PC-9 (cell line): ENCODE measurements at regions not wholly inside any gene's neighbourhood (a gene's known extent, or its start where the extent isn't known, plus 50 kb on each side); places are given as distances from the start of the nearest gene placed in this dataset.

Experiments
- EZH2 ChIP-seq: fragments of 200-600 bp; sonication (generic); IDR thresholded peaks from 2 replicates; pipeline ENCODE4 v1.8.0; 2017; ENCODE audit warnings: antibody characterized with exemption, low read depth
- TF ChIP-seq, protein P1 (sequence below): fragments of 200-600 bp; sonication (generic); conservative IDR thresholded peaks from 2 replicates; pipeline ENCODE4 v1.6.1; 2017; ENCODE audit warnings: mixed run types, antibody characterized with exemption, mild to moderate bottlenecking, moderate library complexity

DNA sequence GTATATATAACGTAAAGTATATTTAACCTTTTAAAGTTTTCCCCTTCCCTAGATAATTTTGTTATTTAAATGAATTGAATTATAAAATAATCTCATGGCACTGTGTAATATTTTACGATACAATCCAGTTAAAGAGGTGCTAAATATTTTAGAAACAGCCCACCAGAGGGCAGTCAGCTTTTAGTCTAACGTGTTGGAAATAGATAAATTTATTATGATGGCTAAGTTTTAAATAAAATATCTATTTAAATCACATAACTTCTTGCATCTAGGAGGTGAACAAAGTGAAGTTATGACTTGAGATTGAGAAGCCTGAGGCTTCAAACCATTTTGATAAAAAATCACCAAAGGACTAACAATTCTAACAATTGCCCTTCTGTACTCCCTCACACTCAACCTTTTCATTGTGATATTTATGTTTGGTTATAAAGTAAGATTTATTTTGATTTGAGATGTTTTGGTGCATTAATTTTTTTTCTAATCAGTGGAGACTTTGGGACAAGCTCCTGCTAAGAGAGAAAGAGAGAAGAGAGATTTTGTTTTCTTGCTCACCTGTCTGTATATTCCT lies 171.5 kb upstream of the SP4 start:
- TF ChIP-seq, protein P1, sequence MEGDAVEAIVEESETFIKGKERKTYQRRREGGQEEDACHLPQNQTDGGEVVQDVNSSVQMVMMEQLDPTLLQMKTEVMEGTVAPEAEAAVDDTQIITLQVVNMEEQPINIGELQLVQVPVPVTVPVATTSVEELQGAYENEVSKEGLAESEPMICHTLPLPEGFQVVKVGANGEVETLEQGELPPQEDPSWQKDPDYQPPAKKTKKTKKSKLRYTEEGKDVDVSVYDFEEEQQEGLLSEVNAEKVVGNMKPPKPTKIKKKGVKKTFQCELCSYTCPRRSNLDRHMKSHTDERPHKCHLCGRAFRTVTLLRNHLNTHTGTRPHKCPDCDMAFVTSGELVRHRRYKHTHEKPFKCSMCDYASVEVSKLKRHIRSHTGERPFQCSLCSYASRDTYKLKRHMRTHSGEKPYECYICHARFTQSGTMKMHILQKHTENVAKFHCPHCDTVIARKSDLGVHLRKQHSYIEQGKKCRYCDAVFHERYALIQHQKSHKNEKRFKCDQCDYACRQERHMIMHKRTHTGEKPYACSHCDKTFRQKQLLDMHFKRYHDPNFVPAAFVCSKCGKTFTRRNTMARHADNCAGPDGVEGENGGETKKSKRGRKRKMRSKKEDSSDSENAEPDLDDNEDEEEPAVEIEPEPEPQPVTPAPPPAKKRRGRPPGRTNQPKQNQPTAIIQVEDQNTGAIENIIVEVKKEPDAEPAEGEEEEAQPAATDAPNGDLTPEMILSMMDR = peak; percentile 92
- TF ChIP-seq EZH2 = no peak
